Activated CD4-positive, alpha-beta T cell treated with anti-CD3 and anti-CD28 coated beads for 48 hours (primary cell): ENCODE measurements at regions not wholly inside any gene's neighbourhood (a gene's known extent, or its start where the extent isn't known, plus 50 kb on each side); places are given as distances from the start of the nearest gene placed in this dataset.

ENCODE experiments used
- DNase-seq: peaks from one replicate; pipeline ENCODE4 v3.0.0-alpha.2; 2020

DNA sequence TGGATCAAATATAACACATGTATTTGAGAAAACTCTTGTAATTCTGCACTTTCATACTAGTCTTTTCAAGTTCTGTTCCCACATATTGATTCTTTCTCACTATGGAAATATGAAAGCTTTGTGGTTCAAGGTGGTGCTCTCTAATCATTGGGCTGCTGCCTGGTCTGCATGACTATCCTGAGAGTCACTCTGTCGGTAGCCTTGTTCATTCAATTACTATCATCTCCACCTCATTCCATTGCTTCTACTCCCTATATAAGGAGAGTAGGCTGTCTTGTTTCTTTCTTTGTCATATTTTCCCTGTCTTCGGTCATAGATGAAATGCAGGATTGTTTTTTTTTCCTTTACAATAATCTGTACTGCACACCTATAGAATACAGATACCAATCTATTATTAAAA lies 341.4 kb upstream of the ACTBL2 start:
- DNase-seq, result no peak

GRCh38 chr5:57822651-57823050 lies 340.0 kb upstream of the ACTBL2 start:
- no peak for DNase-seq

GRCh38 chr5:57818397-57818796 lies 335.8 kb upstream of the ACTBL2 start:
- DNase-seq, result no peak

DNA sequence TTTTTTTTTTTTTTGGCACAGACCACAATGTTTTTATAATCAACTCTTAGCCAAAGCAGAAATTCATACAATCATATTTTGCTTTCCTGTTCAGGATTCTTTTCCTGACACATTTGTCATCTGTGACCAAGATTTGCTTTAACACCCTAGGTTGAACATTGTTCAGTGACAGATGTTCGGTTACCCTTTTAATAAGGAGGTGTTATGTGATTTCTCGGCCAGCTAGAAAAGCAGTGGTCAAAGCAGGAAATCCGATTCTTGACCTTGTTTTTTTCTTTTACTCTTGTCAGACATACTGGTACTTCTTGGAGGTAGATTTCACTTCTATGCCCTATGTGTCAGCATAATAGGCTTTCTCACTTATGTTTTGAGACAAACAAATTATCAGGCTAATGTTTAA lies 335.3 kb upstream of the ACTBL2 start:
- no peak for DNase-seq

- no peak for DNase-seq
These were observed 334.4 kb upstream of the ACTBL2 start for GRCh38 chr5:57817001-57817453.

DNA sequence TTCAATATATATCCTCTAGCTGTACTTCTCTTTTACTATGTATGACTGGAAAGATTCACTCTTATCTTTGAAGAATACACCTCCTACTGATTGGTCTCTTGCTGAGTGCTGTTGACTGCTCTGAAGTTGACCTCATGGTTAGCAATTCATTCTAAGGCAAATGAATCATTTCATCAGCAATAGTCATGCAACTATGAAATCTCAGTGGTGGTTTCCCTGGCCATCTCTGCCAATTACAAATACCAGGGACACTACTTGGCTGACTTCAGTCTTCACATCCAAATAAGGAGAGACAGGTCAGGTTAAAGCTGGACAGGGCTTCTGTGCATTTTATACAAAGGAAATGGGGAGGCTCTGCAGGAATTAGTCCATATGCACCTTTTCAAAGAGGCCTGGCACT lies 333.5 kb upstream of the ACTBL2 start:
- DNase-seq, result no peak

GRCh38 chr5:57805732-57806131 lies 323.1 kb upstream of the ACTBL2 start:
- DNase-seq, result no peak

GRCh38 chr5:57805170-57805569 lies 322.6 kb upstream of the ACTBL2 start:
- DNase-seq, result no peak

GRCh38 chr5:57804505-57804904 lies 321.9 kb upstream of the ACTBL2 start:
- DNase-seq, result no peak

DNA sequence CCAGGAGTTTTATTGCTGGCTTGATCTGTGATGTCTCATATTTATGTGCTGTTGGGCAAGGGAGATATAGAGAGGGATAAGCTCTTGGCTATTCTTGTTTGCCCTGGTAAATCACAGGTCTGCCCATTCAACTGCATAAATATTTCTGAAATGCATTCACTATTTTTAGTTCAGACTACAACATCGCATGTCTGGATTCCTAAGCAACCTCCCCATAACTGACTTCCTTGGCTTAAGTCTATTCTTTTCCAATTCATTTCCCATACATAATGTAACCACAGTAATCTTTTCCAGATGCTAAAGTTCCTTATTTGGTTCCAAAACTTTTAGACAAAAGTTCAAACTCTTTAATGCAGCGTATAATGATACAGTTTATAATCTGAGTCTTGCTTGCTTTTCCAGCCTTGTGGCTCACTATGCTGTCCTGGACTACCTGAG lies 321.4 kb upstream of the ACTBL2 start:
- no peak for DNase-seq

- no peak for DNase-seq
These were observed 319.5 kb upstream of the ACTBL2 start for GRCh38 chr5:57802131-57802530.

DNA sequence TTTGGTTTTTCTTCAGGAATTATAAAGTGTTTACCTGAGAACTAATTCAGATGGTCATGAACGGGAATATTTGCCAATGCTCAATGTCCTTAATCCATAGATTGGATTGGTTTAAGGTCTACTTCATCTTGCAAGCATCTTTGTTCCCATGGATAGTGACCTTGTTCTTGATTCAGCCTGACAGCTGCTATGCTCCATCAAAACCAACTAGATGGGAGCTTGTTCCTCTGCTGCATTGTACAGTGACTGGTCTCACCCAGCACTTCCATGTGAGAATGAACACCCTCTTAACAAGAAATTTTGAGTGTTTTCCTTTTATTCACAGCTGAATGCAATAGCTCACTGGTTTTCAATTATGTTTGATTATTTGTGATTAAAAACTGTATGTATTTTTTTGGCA lies 312.6 kb upstream of the ACTBL2 start:
- no peak for DNase-seq

DNA sequence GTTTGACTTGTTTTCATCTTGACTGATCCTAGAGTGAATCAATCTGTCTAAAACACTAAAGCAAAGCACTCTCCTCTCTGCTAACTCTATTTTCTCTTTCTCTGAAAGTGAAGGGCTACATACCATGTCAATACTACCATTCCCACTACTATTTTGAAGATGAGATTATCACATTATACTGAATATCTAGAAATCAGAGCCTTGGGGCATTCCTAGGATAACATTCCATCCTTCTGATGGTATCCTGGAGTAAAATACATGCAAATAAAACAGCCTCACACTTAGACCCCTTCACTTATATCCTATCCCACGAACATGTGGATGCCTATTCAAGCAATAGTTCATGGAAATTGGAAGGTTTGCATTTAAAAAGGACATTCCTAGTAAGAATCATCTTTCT lies 309.3 kb upstream of the ACTBL2 start:
- DNase-seq, result no peak

DNA sequence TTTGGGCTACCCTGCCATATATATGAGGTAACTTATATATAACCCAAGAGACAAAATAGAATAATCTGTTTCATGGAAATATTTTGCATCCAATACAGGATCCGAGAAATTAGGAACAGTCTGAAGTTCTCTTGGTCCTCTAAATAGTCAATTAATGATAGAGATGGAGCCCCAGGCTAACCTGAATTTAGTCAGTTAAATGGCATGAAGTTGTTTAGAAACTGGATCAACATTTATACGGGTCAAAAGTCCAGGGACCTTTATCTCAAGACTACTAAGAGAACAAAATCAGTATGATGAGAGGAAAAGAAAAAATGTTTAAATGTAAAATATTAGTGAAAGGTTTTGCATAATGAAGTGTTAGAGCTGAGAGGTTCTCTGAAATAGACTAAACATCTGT lies 303.3 kb upstream of the ACTBL2 start:
- no peak for DNase-seq

DNA sequence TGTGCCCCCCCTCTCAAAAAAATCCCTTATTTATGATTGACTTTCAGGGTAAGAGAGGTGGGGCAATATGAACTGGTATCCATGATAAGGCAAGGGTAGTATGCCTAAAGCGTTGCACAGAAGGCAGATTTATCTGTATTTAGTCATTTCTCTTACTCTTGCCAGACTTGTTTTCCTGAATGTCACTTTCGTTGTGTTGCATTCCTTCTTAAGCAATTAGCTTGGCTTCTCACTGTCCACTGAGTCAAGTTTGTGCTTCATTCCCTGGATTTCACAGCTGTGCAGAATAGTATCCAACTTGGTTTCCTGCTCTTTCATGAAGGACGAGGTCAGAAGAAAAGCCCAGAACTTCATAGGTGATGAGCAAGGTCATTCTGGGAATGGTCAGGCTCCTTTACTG lies 301.5 kb upstream of the ACTBL2 start:
- DNase-seq, result no peak

GRCh38 chr5:57783693-57784092 lies 301.1 kb upstream of the ACTBL2 start:
- no peak for DNase-seq

DNA sequence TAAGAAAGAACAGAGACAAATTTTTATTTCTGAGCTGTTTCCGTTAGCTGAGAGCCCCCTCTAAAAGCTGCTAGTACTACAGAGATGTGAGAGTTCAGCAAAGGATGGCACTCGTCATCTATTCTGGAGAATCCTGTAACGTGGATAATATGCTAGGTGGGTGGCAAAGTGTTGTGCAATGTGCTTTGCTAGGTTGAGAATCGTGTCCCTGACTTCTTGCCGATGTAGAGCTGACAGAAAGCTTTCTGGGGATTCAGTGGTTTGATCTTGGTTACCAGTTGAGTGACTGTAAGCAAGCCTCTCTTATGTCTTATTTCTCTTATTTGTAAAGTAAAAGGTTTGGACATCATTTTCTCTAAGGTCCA lies 298.3 kb upstream of the ACTBL2 start:
- DNase-seq, result no peak

DNA sequence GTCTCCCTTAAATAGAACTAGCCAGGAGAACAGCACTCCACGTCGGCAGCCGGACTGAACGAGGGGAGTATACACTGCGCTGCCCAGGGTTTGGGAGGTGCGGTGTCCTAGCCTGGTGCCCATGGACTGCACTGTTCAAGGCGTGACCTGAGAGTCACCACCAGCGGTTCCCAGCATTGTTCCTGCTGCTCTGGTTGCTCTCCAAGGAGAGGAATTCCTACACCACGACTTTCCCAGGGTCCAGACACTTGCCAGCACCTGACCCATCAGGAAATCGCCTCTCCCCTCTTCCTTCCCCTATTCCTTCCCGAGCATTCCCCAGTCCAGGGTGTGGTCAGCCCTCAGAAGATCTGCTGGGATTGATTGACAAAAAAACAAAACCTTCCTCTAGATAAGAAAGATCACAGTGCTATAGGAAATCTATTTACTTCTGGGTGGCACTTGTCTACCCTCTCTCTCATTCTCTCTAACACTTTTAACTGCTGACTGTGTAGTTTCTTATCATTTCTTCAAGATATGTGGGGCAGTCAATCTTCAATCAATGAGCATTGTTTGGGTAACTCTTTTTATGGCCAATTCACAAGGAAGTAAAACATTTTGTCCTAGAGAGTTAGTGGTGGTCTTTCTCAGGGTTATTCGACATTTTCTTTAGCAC lies 297.8 kb upstream of the ACTBL2 start:
- no peak for DNase-seq

GRCh38 chr5:57779383-57780223 lies 297.0 kb upstream of the ACTBL2 start:
- DNase-seq, result peak; percentile 15

GRCh38 chr5:57778501-57779091 lies 296.0 kb upstream of the ACTBL2 start:
- DNase-seq, result no peak

DNA sequence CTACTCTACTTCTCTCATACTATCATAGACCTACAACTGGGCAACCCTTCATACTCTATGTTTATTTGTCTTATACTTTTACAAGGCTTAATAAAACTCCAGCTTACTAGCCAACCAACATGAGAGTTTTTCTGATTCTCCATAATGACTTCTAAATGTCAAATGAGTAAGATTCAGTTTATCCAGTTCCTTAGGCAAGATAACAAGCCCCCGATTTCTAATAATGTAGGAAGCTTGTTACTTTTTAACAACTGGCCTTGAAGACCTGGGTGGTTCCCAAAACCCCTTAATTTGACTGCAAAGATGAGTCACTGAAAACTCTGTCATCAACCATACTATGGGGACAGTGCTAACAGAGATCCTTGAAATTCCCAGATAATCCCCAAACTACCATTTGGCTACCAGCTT lies 294.6 kb upstream of the ACTBL2 start:
- DNase-seq, result no peak

DNA sequence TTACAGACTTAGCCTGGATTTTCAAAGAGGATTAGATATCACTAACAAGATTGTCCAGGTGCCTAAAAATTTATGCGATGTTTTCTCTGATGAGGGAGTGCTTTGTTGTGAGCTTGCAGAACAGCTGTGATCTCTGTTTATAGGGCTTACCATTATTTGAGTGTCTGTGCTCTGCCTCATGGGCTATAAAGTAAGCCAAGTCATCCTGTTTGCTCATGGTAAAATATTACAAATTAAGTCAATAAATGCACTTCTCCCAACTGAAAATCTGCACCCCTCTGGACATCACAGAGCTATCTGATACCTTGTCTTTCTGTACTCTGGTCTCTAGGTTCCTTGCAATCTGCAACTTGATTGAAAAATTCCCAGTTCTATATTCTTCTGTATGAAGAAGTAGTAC lies 293.4 kb upstream of the ACTBL2 start:
- no peak for DNase-seq

GRCh38 chr5:57774439-57774838 lies 291.8 kb upstream of the ACTBL2 start:
- DNase-seq, result no peak

GRCh38 chr5:57772512-57772911 lies 289.9 kb upstream of the ACTBL2 start:
- no peak for DNase-seq
